ENCODE measurements at regions not wholly inside any gene's neighbourhood (a gene's known extent, or its start where the extent isn't known, plus 50 kb on each side); places are given as distances from the start of the nearest gene placed in this dataset.

DNA sequence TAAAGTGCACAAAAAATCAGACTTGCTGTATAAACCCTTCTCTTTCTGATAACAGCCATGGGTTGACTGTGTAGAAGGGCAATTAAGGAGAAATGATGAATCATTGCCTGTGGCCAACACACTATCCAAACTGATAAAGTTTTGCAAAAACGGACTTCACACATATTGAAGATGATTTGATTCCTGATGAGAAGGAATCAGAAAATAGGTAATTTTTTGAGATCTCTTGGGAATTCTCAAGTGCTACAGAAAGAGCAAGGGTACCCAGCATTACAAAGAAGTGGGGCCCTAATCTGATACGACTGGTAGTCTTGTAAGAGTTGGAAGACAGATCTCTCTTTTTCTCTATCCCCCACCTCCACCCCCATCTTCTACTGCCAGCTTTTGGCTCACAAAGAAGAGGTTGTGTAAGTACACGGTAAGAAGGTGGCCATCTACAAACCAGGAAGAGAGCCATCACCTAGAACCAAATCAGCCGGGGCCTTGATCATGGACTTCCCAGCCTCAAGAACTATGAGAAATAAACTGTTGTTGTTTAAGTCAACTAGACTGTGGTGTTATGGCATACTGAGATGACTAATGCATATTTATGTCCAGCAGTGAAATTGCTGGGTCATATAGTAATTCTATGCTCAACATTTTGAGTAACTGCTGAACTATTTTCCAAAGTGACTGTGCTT, 254.7 kb downstream of the EDEM1 start:
- no peak for DNase-seq (ENCODE audit: low read depth)
- H3K4me3 ChIP-seq (ENCODE audit: low read depth, low read length), result no peak overlapping the region
- no peak for TF ChIP-seq CTCF (IDR thresholded peaks at IDR 0.05; ENCODE audit: insufficient read depth, low read depth, low read length, missing control alignments)

DNA sequence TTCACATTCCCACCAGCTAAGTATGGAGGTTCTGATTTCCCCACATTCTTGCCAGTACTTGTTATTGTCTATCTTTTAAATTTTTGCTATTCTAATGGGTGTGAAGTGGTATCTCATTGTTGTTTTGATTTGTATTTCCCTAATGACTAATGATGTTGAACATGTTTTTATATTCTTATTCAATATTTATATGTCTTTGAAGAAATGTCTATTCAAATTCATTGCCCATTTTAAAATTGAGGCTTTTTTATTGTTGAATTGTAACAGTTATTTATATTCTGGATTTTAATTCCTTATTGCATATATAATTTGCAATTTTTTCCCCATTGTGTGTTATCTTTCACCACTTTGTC, 255.3 kb downstream of the EDEM1 start:
- DNase-seq (ENCODE audit: low read depth), result no peak
- H3K4me3 ChIP-seq (ENCODE audit: low read depth, low read length), result no peak overlapping the region
- no peak for TF ChIP-seq CTCF (IDR thresholded peaks at IDR 0.05; ENCODE audit: insufficient read depth, low read depth, low read length, missing control alignments)

GRCh38 chr3:5444253-5444652, 256.7 kb downstream of the EDEM1 start:
- no peak for DNase-seq (ENCODE audit: low read depth)
- H3K4me3 ChIP-seq (ENCODE audit: low read depth, low read length), result no peak overlapping the region
- no peak for TF ChIP-seq CTCF (IDR thresholded peaks at IDR 0.05; ENCODE audit: insufficient read depth, low read depth, low read length, missing control alignments)

GRCh38 chr3:5445676-5446201, 258.2 kb downstream of the EDEM1 start:
- no peak for DNase-seq (ENCODE audit: low read depth)

GRCh38 chr3:5448246-5448645, 260.7 kb downstream of the EDEM1 start:
- TF ChIP-seq CTCF (IDR thresholded peaks at IDR 0.05; ENCODE audit: insufficient read depth, low read depth, low read length, missing control alignments), result no peak
- no peak for DNase-seq (ENCODE audit: low read depth)
- H3K4me3 ChIP-seq (ENCODE audit: low read depth, low read length), result no peak overlapping the region

More at GRCh38 chr3:5445676-5446201, 258.2 kb downstream of the EDEM1 start:
- TF ChIP-seq CTCF (IDR thresholded peaks at IDR 0.05; ENCODE audit: insufficient read depth, low read depth, low read length, missing control alignments), result no peak
- H3K4me3 ChIP-seq (ENCODE audit: low read depth, low read length), result no peak overlapping the region

- no peak overlapping the region for H3K4me3 ChIP-seq (ENCODE audit: low read depth, low read length)
- TF ChIP-seq CTCF (IDR thresholded peaks at IDR 0.05; ENCODE audit: insufficient read depth, low read depth, low read length, missing control alignments), result no peak
- DNase-seq (ENCODE audit: low read depth), result no peak
Measured at GRCh38 chr3:5448816-5449215, 261.3 kb downstream of the EDEM1 start.

- TF ChIP-seq CTCF (IDR thresholded peaks at IDR 0.05; ENCODE audit: insufficient read depth, low read depth, low read length, missing control alignments), result no peak
- no peak overlapping the region for H3K4me3 ChIP-seq (ENCODE audit: low read depth, low read length)
- peak; percentile 22 for DNase-seq (ENCODE audit: low read depth)
Measured at GRCh38 chr3:5456199-5456598, 268.7 kb downstream of the EDEM1 start.
